Endodermal cell (in vitro differentiated cells): ENCODE measurements at regions not wholly inside any gene's neighbourhood (a gene's known extent, or its start where the extent isn't known, plus 50 kb on each side); places are given as distances from the start of the nearest gene placed in this dataset.

Experiments used
- DNase-seq: peaks from one replicate; pipeline ENCODE4 v3.0.0-alpha.2; 2017
- H3K27ac ChIP-seq: 2 replicates; pipeline ENCODE4 v1.5.1; 2013; ENCODE audit warnings: mild to moderate bottlenecking, low read depth, low read length, moderate library complexity
- H3K27me3 ChIP-seq: 2 replicates; pipeline ENCODE4 v1.6.1; 2013; ENCODE audit warnings: mild to moderate bottlenecking, low read length, moderate library complexity; ENCODE audit not compliant: insufficient read depth, control insufficient read depth, poor library complexity, severe bottlenecking
- H3K36me3 ChIP-seq: 2 replicates; pipeline ENCODE4 v1.7.0; 2013; ENCODE audit warnings: mild to moderate bottlenecking, low read length, moderate library complexity; ENCODE audit not compliant: control insufficient read depth, insufficient read depth
- H3K4me1 ChIP-seq: one replicate; pipeline ENCODE4 v1.7.0; 2013; ENCODE audit warnings: low read length; ENCODE audit not compliant: control insufficient read depth, insufficient read depth
- H3K4me3 ChIP-seq: 2 replicates; pipeline ENCODE4 v1.5.1; 2013; ENCODE audit warnings: mild to moderate bottlenecking, low read length, moderate library complexity
- H3K9ac ChIP-seq: 2 replicates; pipeline ENCODE4 v1.6.1; 2013; ENCODE audit warnings: mild to moderate bottlenecking, low read length, moderate library complexity; ENCODE audit not compliant: poor library complexity, severe bottlenecking; ENCODE audit errors: extremely low read depth
- H3K9me3 ChIP-seq: 2 replicates; pipeline ENCODE4 v1.6.1; 2013; ENCODE audit warnings: mild to moderate bottlenecking, low read length, moderate library complexity; ENCODE audit not compliant: control insufficient read depth
- H3K27ac Mint-ChIP-seq: 2 replicates; pipeline ENCODE4 v1.8.0; 2020; ENCODE audit warnings: mixed read lengths
- H3K27me3 Mint-ChIP-seq: 2 replicates; pipeline ENCODE4 v1.8.0; 2021; ENCODE audit warnings: mild to moderate bottlenecking, mixed read lengths; ENCODE audit not compliant: insufficient read depth
- H3K36me3 Mint-ChIP-seq: 2 replicates; pipeline ENCODE4 v1.8.0; 2020; ENCODE audit warnings: low read depth, mixed read lengths
- H3K4me1 Mint-ChIP-seq: 2 replicates; pipeline ENCODE4 v1.8.0; 2020; ENCODE audit warnings: mixed read lengths
- H3K4me3 Mint-ChIP-seq: 2 replicates; pipeline ENCODE4 v1.8.0; 2020; ENCODE audit warnings: mild to moderate bottlenecking, moderate library complexity, mixed read lengths
- H3K9me3 Mint-ChIP-seq: 2 replicates; pipeline ENCODE4 v1.8.0; 2020; ENCODE audit warnings: mild to moderate bottlenecking, mixed read lengths
- WGBS, 2 experiments: methylation state at CpG; one replicate each; pipeline versions ENCODE4 v1.1.5 to v1.1.7; 2013; ENCODE audit warnings: missing lambda C conversion rate in 2 of 2, mixed read lengths in 1 of 2; ENCODE audit not compliant: insufficient coverage in 1 of 2, insufficient read length in 1 of 2; 5-methylcytosine and 5-hydroxymethylcytosine counted together
- TF ChIP-seq, protein P1 (sequence below): fragments of 200-600 bp; sonication (generic); conservative IDR thresholded peaks from 2 replicates; pipeline ENCODE4 v1.5.0; 2021; ENCODE audit warnings: antibody characterized with exemption, mild to moderate bottlenecking

DNA sequence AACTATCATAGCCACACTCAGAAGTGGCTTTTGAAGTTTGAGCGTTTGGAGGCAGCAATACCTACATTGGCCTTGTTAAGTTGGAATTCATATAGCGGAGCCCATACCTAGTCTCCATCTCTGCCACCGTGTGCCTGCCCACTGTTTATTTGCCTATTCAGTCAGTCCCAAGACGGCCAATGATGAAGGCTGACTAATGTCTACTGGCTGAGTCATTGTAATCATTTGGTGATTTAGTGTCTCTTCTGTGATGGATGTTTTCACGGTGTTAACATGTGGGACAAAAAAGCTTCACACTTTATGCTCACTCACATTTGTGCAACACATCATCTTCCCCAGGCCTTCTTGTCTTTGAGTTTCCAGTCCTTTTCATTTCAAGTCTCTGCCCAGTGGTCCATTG is 92.6 kb upstream of the PBX1 start:
- Mint-ChIP-seq H3K9me3 (no peaks in the 10 kb centered on the region), H3K27me3 (no peaks in the 10 kb centered on the region), H3K4me1 (no peaks in the 10 kb centered on the region), H3K27ac (no peak overlapping the region), H3K4me3 (no peak overlapping the region), H3K36me3 (no peaks in the 10 kb centered on the region)
- Histone ChIP-seq H3K27ac (no peak overlapping the region), H3K36me3 (no peaks in the 10 kb centered on the region), H3K4me1 (no peaks in the 10 kb centered on the region), H3K9ac (no peak overlapping the region), H3K9me3 (no peaks in the 10 kb centered on the region), H3K27me3 (no peaks in the 10 kb centered on the region), H3K4me3 (no peak overlapping the region)
- TF ChIP-seq, protein P1, sequence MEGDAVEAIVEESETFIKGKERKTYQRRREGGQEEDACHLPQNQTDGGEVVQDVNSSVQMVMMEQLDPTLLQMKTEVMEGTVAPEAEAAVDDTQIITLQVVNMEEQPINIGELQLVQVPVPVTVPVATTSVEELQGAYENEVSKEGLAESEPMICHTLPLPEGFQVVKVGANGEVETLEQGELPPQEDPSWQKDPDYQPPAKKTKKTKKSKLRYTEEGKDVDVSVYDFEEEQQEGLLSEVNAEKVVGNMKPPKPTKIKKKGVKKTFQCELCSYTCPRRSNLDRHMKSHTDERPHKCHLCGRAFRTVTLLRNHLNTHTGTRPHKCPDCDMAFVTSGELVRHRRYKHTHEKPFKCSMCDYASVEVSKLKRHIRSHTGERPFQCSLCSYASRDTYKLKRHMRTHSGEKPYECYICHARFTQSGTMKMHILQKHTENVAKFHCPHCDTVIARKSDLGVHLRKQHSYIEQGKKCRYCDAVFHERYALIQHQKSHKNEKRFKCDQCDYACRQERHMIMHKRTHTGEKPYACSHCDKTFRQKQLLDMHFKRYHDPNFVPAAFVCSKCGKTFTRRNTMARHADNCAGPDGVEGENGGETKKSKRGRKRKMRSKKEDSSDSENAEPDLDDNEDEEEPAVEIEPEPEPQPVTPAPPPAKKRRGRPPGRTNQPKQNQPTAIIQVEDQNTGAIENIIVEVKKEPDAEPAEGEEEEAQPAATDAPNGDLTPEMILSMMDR = no peak
- no peak for DNase-seq
- 90 to 97% methylated on average over 3 to 5 of the region's 5 CpGs for WGBS, 2 experiments

DNA sequence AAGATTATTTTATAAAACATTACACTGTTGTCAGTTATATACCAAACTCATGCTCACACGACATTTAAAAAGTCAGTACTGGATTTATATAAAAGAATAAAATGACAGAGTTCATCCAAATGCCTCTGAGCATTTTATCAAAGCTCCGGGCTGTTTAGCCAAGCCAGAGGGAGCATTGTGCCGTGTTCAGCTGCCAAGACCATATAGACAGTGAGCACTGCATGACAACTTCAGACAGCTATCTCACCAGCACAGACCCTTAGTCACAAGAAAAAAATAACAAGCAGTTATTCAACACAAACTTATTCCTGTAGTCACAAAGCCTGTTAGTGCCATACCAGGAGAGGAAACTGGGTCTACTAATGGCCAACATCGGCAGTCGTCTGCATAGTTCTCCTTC is 88.0 kb upstream of the PBX1 start:
- no peak for DNase-seq
- Histone ChIP-seq H3K27me3 (no peaks in the 10 kb centered on the region), H3K4me1 (no peaks in the 10 kb centered on the region), H3K9me3 (no peaks in the 10 kb centered on the region), H3K9ac (no peak overlapping the region), H3K36me3 (no peaks in the 10 kb centered on the region), H3K27ac (no peak overlapping the region), H3K4me3 (no peak overlapping the region)
- TF ChIP-seq, protein P1 = no peak
- no peaks in the 10 kb centered on the region for H3K4me1 Mint-ChIP-seq
- 76 to 83% methylated on average over 5 of the region's 5 CpGs for WGBS, 2 experiments
- H3K4me3 Mint-ChIP-seq = no peak overlapping the region
- no peaks in the 10 kb centered on the region for H3K9me3 Mint-ChIP-seq
- no peaks in the 10 kb centered on the region for H3K27me3 Mint-ChIP-seq
- H3K36me3 Mint-ChIP-seq = no peaks in the 10 kb centered on the region
- H3K27ac Mint-ChIP-seq = no peak overlapping the region

DNA sequence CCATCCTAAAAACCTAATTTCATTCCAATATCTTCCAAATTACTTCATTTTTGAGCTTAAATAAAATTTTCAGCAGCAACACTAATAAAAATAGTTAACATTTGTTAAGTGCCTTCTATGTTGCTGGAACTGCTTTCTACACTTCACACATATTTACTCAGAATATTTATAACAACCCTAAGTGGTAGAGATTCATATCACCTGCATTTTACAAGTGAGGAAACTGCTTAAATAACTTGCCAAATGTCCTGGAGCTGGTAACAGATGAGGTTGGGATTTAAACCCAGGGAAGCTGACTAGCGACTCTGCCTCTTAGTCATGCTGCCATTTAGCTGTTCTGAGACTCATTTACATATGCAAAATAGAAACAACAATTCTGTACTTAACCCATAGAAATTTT is 86.1 kb upstream of the PBX1 start:
- 71% methylated on average over 1 of the region's 1 CpG; no CpG with 5 or more reads in 1 of the 2 experiments for WGBS, 2 experiments

More for the DNA sequence above, 86.1 kb upstream of the PBX1 start:
- H3K27me3 Mint-ChIP-seq = no peaks in the 10 kb centered on the region
- Histone ChIP-seq H3K27me3 (no peaks in the 10 kb centered on the region), H3K4me3 (no peak overlapping the region), H3K36me3 (no peaks in the 10 kb centered on the region), H3K9me3 (no peaks in the 10 kb centered on the region), H3K9ac (no peak overlapping the region), H3K27ac (no peak overlapping the region), H3K4me1 (no peaks in the 10 kb centered on the region)
- H3K27ac Mint-ChIP-seq = no peak overlapping the region
- no peak for DNase-seq
- TF ChIP-seq, protein P1 = no peak
- no peaks in the 10 kb centered on the region for H3K36me3 Mint-ChIP-seq
- no peaks in the 10 kb centered on the region for H3K4me1 Mint-ChIP-seq
- peaks cover 1% of the 10 kb centered on the region for H3K9me3 Mint-ChIP-seq
- no peak overlapping the region for H3K4me3 Mint-ChIP-seq
